Calu3 (cell line): ENCODE measurements at regions not wholly inside any gene's neighbourhood (a gene's known extent, or its start where the extent isn't known, plus 50 kb on each side); places are given as distances from the start of the nearest gene placed in this dataset.

Experiments used
- BruUV-seq: library from RNA; stranded (reverse); fragments of 400-500 nt; replicated peaks from 2 replicates; lab custom pipeline; 2021; lab: Mats Ljungman, UMichigan
- CTCF ChIA-PET: fragments of 300-600 bp; sonication (Branson Sonifier 250); formaldehyde crosslinking; loops from one replicate; lab custom pipeline; 2022; ENCODE audit warnings: antibody characterized with exemption; lab: Charles Lee
- DNase-seq: peaks from one replicate; pipeline ENCODE4 v3.0.0; 2022
- H3K27ac Mint-ChIP-seq: one replicate; pipeline ENCODE4 v1.8.0; 2022; ENCODE audit warnings: mixed read lengths; ENCODE audit not compliant: unreplicated experiment
- H3K27me3 Mint-ChIP-seq: one replicate; pipeline ENCODE4 v1.8.0; 2022; ENCODE audit warnings: mixed read lengths; ENCODE audit not compliant: unreplicated experiment
- H3K36me3 Mint-ChIP-seq: one replicate; pipeline ENCODE4 v1.8.0; 2022; ENCODE audit warnings: mild to moderate bottlenecking, moderate library complexity, mixed read lengths; ENCODE audit not compliant: insufficient read depth, unreplicated experiment
- H3K4me1 Mint-ChIP-seq: one replicate; pipeline ENCODE4 v1.8.0; 2022; ENCODE audit warnings: mild to moderate bottlenecking, low read depth, mixed read lengths; ENCODE audit not compliant: unreplicated experiment
- H3K4me3 Mint-ChIP-seq: one replicate; pipeline ENCODE4 v1.8.0; 2022; ENCODE audit warnings: mild to moderate bottlenecking, low read depth, moderate library complexity, mixed read lengths; ENCODE audit not compliant: unreplicated experiment
- H3K9me3 Mint-ChIP-seq: one replicate; pipeline ENCODE4 v1.8.0; 2022; ENCODE audit warnings: low read depth, mixed read lengths; ENCODE audit not compliant: unreplicated experiment
- CTCF ChIP-seq: fragments of 200-600 bp; IDR thresholded peaks from one replicate; pipeline ENCODE4 v1.8.0; 2022; ENCODE audit warnings: antibody characterized with exemption; ENCODE audit not compliant: unreplicated experiment
- intact Hi-C: fragments of 100-400 bp; cut with micrococcal nuclease; formaldehyde crosslinking; loops from one replicate; pipeline ENCODE4 v1.10.0; 2022; ENCODE audit not compliant: unreplicated experiment

- Mint-ChIP-seq H3K36me3 (no peaks in the 10 kb centered on the region), H3K4me1 (no peaks in the 10 kb centered on the region), H3K27me3 (no peaks in the 10 kb centered on the region), H3K27ac (no peak overlapping the region), H3K4me3 (no peak overlapping the region), H3K9me3 (no peaks in the 10 kb centered on the region)
- no TSS peak for BruUV-seq
- DNase-seq: peak; percentile 62
- intact Hi-C loops: no loop called here
- peak; percentile 34 for TF ChIP-seq CTCF
- CTCF ChIA-PET: interaction anchor here (0.9 to 1.1 kb wide), 2 partner anchors 96 to 322 kb away, joined by 3 to 4 read pairs; no protein-coding TSS in a partner anchor
Observed at GRCh38 chr9:36728651-36729520, 156.2 kb downstream of the MELK start.

GRCh38 chr9:36729906-36730305 is 157.2 kb downstream of the MELK start:
- H3K4me1 Mint-ChIP-seq: no peaks in the 10 kb centered on the region
- DNase-seq: no peak
- CTCF ChIA-PET: no interaction called here
- no peak for TF ChIP-seq CTCF
- H3K4me3 Mint-ChIP-seq: no peak overlapping the region
- H3K27me3 Mint-ChIP-seq: no peaks in the 10 kb centered on the region
- H3K36me3 Mint-ChIP-seq: no peaks in the 10 kb centered on the region
- intact Hi-C loops: no loop called here
- no peaks in the 10 kb centered on the region for H3K9me3 Mint-ChIP-seq
- H3K27ac Mint-ChIP-seq: no peak overlapping the region
- BruUV-seq: no TSS peak

- no peaks in the 10 kb centered on the region for H3K9me3 Mint-ChIP-seq
- no TSS peak for BruUV-seq
- H3K36me3 Mint-ChIP-seq: no peaks in the 10 kb centered on the region
- no peak overlapping the region for H3K4me3 Mint-ChIP-seq
- no peaks in the 10 kb centered on the region for H3K4me1 Mint-ChIP-seq
- no peak for TF ChIP-seq CTCF
- no peak for DNase-seq
- intact Hi-C loops: no loop called here
- no peak overlapping the region for H3K27ac Mint-ChIP-seq
- CTCF ChIA-PET: no interaction called here
- H3K27me3 Mint-ChIP-seq: no peaks in the 10 kb centered on the region
Observed at GRCh38 chr9:36730414-36730813, 157.7 kb downstream of the MELK start.

- CTCF ChIA-PET: interaction anchor here (0.6 kb wide), 1 partner anchor 13 kb away, joined by 3 read pairs; no protein-coding TSS in a partner anchor
- BruUV-seq: no TSS peak
- DNase-seq: no peak
- Mint-ChIP-seq H3K4me1 (no peaks in the 10 kb centered on the region), H3K36me3 (no peaks in the 10 kb centered on the region), H3K9me3 (no peaks in the 10 kb centered on the region), H3K4me3 (no peak overlapping the region), H3K27me3 (no peaks in the 10 kb centered on the region), H3K27ac (no peak overlapping the region)
- intact Hi-C loops: no loop called here
- no peak for TF ChIP-seq CTCF
Observed at GRCh38 chr9:36731068-36731956, 158.6 kb downstream of the MELK start.
